CD14-positive monocyte (primary cell): ENCODE measurements at regions not wholly inside any gene's neighbourhood (a gene's known extent, or its start where the extent isn't known, plus 50 kb on each side); places are given as distances from the start of the nearest gene placed in this dataset.
"Not testable (repeated sequence)": the region's sequence is repeated elsewhere in the genome, so short reads cannot be mapped to it uniquely, and the experiment has no call there.

Experiments used
- DNase-seq, 3 donors: peaks; one replicate each; pipeline ENCODE4 v3.0.0-alpha.2; 2011 to 2022
- H2AFZ ChIP-seq: 2 replicates; pipeline ENCODE4 v1.6.0; 2012; ENCODE audit warnings: mild to moderate bottlenecking, low read depth, low read length, inconsistent platforms; ENCODE audit not compliant: insufficient read depth, poor library complexity, severe bottlenecking
- H3K27ac ChIP-seq, 2 donors: 1 replicate in 1 of 2; 2 replicates in 1 of 2; pipeline ENCODE4 v1.5.1; 2012 to 2013; ENCODE audit warnings: low read length in 2 of 2, control low read depth in 1 of 2, inconsistent platforms in 1 of 2, low read depth in 1 of 2, mild to moderate bottlenecking in 1 of 2
- H3K27me3 ChIP-seq, 2 donors: one replicate each; pipeline versions ENCODE4 v1.6.0 to v1.6.1; 2011 to 2013; ENCODE audit warnings: low read length in 2 of 2; ENCODE audit not compliant: control insufficient read depth in 2 of 2, insufficient read depth in 2 of 2
- H3K36me3 ChIP-seq, 2 donors: replicated peaks in 1 of 2; 1 replicate in 1 of 2; 2 replicates in 1 of 2; pipeline versions ENCODE4 v1.5.1 to v1.6.1; 2012 to 2013; ENCODE audit warnings: low read length in 2 of 2, control low read depth in 1 of 2, inconsistent platforms in 1 of 2, mild to moderate bottlenecking in 1 of 2; ENCODE audit not compliant: insufficient read depth in 2 of 2, control insufficient read depth in 1 of 2
- H3K4me1 ChIP-seq, 2 donors: 1 replicate in 1 of 2; 2 replicates in 1 of 2; pipeline versions ENCODE4 v1.5.1 to v1.6.1; 2012 to 2013; ENCODE audit warnings: low read length in 2 of 2, control low read depth in 1 of 2, inconsistent platforms in 1 of 2, mild to moderate bottlenecking in 1 of 2, moderate library complexity in 1 of 2; ENCODE audit not compliant: insufficient read depth in 2 of 2, control insufficient read depth in 1 of 2
- H3K4me2 ChIP-seq: replicated peaks from 2 replicates; pipeline ENCODE3; 2012; ENCODE audit warnings: low read length, moderate library complexity, mild to moderate bottlenecking; ENCODE audit not compliant: poor library complexity, severe bottlenecking; ENCODE audit errors: extremely low read depth
- H3K4me3 ChIP-seq, 3 experiments: fragments of 200-600 bp in 1 of 3; sonication (generic) in 1 of 3; replicated peaks in 1 of 3; 1 replicate in 2 of 3; 2 replicates in 1 of 3; pipeline ENCODE4 v1.5.1; 2011 to 2013; ENCODE audit warnings: low read length in 3 of 3, mild to moderate bottlenecking in 3 of 3, control low read depth in 2 of 3, low read depth in 2 of 3, inconsistent platforms in 1 of 3, moderate library complexity in 1 of 3
- H3K79me2 ChIP-seq: 2 replicates; pipeline ENCODE4 v1.6.0; 2012; ENCODE audit warnings: mild to moderate bottlenecking, control low read depth, inconsistent platforms, low read length, moderate library complexity; ENCODE audit not compliant: insufficient read depth
- H3K9ac ChIP-seq: 2 replicates; pipeline ENCODE4 v1.6.0; 2017; ENCODE audit warnings: low read length, mild to moderate bottlenecking; ENCODE audit not compliant: insufficient read depth, poor library complexity, severe bottlenecking
- H3K9me3 ChIP-seq, 2 donors: replicated peaks in 1 of 2; 1 replicate in 1 of 2; 2 replicates in 1 of 2; pipeline versions ENCODE4 v1.5.1 to v1.6.1; 2012 to 2013; ENCODE audit warnings: low read length in 2 of 2, control low read depth in 1 of 2; ENCODE audit not compliant: control insufficient read depth in 1 of 2, insufficient read depth in 1 of 2
- H4K20me1 ChIP-seq: 2 replicates; pipeline ENCODE4 v1.6.0; 2012; ENCODE audit warnings: mild to moderate bottlenecking, low read length, control low read depth, moderate library complexity; ENCODE audit not compliant: insufficient read depth
- H3K27ac Mint-ChIP-seq, 7 donors: one replicate each; pipeline ENCODE4 v1.8.0; 2020; ENCODE audit warnings: mild to moderate bottlenecking in 7 of 7, mixed read lengths in 7 of 7, moderate library complexity in 6 of 7, inconsistent platforms in 2 of 7
- H3K27me3 Mint-ChIP-seq, 3 donors: one replicate each; pipeline ENCODE4 v1.8.0; 2021 to 2022; ENCODE audit warnings: low read depth in 3 of 3, mild to moderate bottlenecking in 3 of 3, mixed read lengths in 3 of 3, moderate library complexity in 3 of 3, inconsistent platforms in 1 of 3
- H3K36me3 Mint-ChIP-seq, 2 donors: one replicate each; pipeline ENCODE4 v1.8.0; 2020; ENCODE audit warnings: mixed read lengths in 2 of 2, inconsistent platforms in 1 of 2, mild to moderate bottlenecking in 1 of 2
- H3K4me1 Mint-ChIP-seq: one replicate; pipeline ENCODE4 v1.8.0; 2020; ENCODE audit warnings: mild to moderate bottlenecking, mixed read lengths
- H3K4me3 Mint-ChIP-seq, 2 donors: one replicate each; pipeline ENCODE4 v1.8.0; 2020; ENCODE audit warnings: mild to moderate bottlenecking in 2 of 2, mixed read lengths in 2 of 2, moderate library complexity in 1 of 2
- H3K9me3 Mint-ChIP-seq, 7 donors: one replicate each; pipeline ENCODE4 v1.8.0; 2020 to 2022; ENCODE audit warnings: mixed read lengths in 7 of 7, mild to moderate bottlenecking in 6 of 7, moderate library complexity in 6 of 7, inconsistent platforms in 2 of 7
- WGBS: methylation state at CpG from one replicate; pipeline ENCODE4 v1.1.5; 2013; ENCODE audit warnings: missing lambda C conversion rate; ENCODE audit not compliant: insufficient coverage; 5-methylcytosine and 5-hydroxymethylcytosine counted together
- intact Hi-C, 2 donors: fragments of 100-400 bp; cut with micrococcal nuclease; formaldehyde crosslinking; loops; one replicate each; pipeline versions ENCODE4 v1.15.0 to v1.15.1; 2023
- TF ChIP-seq, protein P1 (sequence below): fragments of 200-600 bp; IDR thresholded peaks from one replicate; pipeline ENCODE4 v1.8.0; 2022; ENCODE audit warnings: antibody characterized with exemption, mild to moderate bottlenecking

GRCh38 chrX:96126182-96126581, 558.5 kb upstream of the DIAPH2 start:
- Histone ChIP-seq H3K4me2 (no peak overlapping the region), H3K4me1 (no peaks in the 10 kb centered on the region), H3K9me3 (no peaks in the 10 kb centered on the region), H3K27ac (no peak overlapping the region), H3K9ac (no peak overlapping the region), H3K79me2 (no peaks in the 10 kb centered on the region), H2AFZ (no peak overlapping the region), H3K27me3 (no peaks in the 10 kb centered on the region), H3K36me3 (no peaks in the 10 kb centered on the region), H3K4me3 (no peak overlapping the region), H4K20me1 (no peaks in the 10 kb centered on the region)
- H3K4me1 Mint-ChIP-seq = no peaks in the 10 kb centered on the region
- H3K27ac Mint-ChIP-seq = no peak overlapping the region
- no peak for DNase-seq
- peaks cover 0 to 2% (median 0%) of the 10 kb centered on the region in 3 donors for H3K27me3 Mint-ChIP-seq
- TF ChIP-seq, protein P1, sequence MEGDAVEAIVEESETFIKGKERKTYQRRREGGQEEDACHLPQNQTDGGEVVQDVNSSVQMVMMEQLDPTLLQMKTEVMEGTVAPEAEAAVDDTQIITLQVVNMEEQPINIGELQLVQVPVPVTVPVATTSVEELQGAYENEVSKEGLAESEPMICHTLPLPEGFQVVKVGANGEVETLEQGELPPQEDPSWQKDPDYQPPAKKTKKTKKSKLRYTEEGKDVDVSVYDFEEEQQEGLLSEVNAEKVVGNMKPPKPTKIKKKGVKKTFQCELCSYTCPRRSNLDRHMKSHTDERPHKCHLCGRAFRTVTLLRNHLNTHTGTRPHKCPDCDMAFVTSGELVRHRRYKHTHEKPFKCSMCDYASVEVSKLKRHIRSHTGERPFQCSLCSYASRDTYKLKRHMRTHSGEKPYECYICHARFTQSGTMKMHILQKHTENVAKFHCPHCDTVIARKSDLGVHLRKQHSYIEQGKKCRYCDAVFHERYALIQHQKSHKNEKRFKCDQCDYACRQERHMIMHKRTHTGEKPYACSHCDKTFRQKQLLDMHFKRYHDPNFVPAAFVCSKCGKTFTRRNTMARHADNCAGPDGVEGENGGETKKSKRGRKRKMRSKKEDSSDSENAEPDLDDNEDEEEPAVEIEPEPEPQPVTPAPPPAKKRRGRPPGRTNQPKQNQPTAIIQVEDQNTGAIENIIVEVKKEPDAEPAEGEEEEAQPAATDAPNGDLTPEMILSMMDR = no peak
- no peak overlapping the region for H3K4me3 Mint-ChIP-seq
- peaks cover 0 to 2% (median 0%) of the 10 kb centered on the region in 7 donors for H3K9me3 Mint-ChIP-seq
- H3K36me3 Mint-ChIP-seq = no peaks in the 10 kb centered on the region
- intact Hi-C loops = no loop called here

DNA sequence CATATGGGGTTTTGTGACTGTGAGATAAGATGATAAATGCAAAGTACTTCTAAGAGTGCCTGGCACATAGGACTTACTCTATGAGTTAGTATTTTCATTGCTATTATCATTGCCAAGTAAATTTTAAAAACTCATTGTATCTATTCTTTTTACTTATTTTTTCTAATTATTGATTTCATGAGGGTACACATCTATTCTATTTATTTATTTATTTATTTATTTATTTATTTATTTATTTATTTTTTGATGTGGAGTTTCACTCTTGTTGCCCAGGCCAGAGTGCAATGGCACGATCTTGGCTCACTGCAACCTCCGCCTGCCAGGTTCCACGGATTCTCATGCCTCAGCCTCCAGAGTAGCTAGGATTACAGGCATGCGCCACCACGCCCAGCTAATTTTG, 556.6 kb upstream of the DIAPH2 start:
- H3K4me2 ChIP-seq, H3K27me3 ChIP-seq, H3K27me3 Mint-ChIP-seq, H2AFZ ChIP-seq, H3K36me3 ChIP-seq, intact Hi-C loops, H3K36me3 Mint-ChIP-seq, H3K27ac Mint-ChIP-seq, H3K9ac ChIP-seq, H3K9me3 Mint-ChIP-seq, H3K4me3 ChIP-seq, H3K4me1 ChIP-seq, H4K20me1 ChIP-seq, DNase-seq, H3K4me3 Mint-ChIP-seq, H3K4me1 Mint-ChIP-seq, H3K27ac ChIP-seq, H3K79me2 ChIP-seq, H3K9me3 ChIP-seq: not testable (repeated sequence)
- WGBS = no CpG with 5 or more reads among the region's 5 CpGs
